ENCODE measurements at regions not wholly inside any gene's neighbourhood (a gene's known extent, or its start where the extent isn't known, plus 50 kb on each side); places are given as distances from the start of the nearest gene placed in this dataset.

DNA sequence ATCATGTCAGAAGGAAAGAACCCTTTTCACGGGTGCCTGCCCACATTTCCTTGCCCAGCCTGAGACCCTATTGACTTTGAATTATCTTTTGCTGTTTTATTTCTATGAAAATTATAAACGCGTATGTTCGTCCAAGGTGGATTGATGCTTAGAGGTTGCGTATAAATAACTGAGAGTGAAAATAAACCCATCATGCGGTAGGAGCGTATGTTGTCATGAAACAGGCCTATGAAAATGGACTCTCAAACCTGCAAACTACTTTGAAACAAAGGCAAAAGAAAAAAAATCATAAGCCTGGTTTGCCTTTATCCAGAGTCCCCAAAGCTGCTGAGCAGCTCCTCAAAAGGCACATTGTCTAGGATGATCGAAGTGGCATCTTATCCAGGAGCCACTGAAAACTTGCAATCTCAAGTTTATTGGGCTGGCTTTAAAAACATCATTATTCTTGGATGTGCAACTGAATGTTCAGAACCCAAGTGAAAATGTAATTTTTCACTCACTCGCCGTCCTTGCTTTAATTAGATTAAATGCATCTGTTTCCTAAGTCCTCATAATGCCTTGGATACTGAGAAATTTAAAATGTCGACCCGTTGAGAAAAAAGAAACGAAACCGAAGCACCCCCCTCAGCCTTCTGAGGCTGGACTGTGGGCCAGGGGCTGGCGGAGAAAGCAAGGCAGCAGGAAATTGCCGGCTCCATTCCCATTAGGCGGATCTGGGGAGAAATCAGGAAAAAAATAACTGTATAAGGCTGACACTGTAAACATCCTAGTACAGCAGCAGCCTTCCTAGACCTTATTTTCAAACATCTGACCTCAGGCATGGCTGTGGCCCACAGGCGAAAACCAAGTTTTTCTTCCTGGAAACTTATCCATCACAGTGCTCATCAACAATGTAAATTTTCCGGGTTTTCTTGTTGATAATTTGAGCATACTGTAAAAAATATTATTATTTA lies 82.9 kb upstream of the PPARA start:
- TF ChIP-seq, protein P1, sequence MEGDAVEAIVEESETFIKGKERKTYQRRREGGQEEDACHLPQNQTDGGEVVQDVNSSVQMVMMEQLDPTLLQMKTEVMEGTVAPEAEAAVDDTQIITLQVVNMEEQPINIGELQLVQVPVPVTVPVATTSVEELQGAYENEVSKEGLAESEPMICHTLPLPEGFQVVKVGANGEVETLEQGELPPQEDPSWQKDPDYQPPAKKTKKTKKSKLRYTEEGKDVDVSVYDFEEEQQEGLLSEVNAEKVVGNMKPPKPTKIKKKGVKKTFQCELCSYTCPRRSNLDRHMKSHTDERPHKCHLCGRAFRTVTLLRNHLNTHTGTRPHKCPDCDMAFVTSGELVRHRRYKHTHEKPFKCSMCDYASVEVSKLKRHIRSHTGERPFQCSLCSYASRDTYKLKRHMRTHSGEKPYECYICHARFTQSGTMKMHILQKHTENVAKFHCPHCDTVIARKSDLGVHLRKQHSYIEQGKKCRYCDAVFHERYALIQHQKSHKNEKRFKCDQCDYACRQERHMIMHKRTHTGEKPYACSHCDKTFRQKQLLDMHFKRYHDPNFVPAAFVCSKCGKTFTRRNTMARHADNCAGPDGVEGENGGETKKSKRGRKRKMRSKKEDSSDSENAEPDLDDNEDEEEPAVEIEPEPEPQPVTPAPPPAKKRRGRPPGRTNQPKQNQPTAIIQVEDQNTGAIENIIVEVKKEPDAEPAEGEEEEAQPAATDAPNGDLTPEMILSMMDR (conservative IDR thresholded peaks at IDR 0.05; ENCODE audit: low read depth, low read length), result no peak
- TF ChIP-seq RCOR1 (IDR thresholded peaks at IDR 0.05; ENCODE audit: insufficient replicate concordance, low read length), result no peak
- no peak for TF ChIP-seq SMC3 (IDR thresholded peaks at IDR 0.05; ENCODE audit: low read depth, low read length)
- TF ChIP-seq RAD21 (IDR thresholded peaks at IDR 0.05; ENCODE audit: low read length), result no peak
- no peak for TF ChIP-seq POLR2A (IDR thresholded peaks at IDR 0.05; ENCODE audit: low read depth, low read length)
- TF ChIP-seq NFE2L2 (IDR thresholded peaks at IDR 0.05; ENCODE audit: low read depth, low read length), result no peak
- no peak for TF ChIP-seq ELK1 (IDR thresholded peaks at IDR 0.05; ENCODE audit: borderline replicate concordance, low read depth, low read length)
- TF ChIP-seq MAZ (IDR thresholded peaks at IDR 0.05; ENCODE audit: borderline replicate concordance, low read depth, low read length), result no peak

Measured in IMR-90 (cell line).